Common myeloid progenitor, CD34-positive (primary cell): ENCODE measurements at regions not wholly inside any gene's neighbourhood (a gene's known extent, or its start where the extent isn't known, plus 50 kb on each side); places are given as distances from the start of the nearest gene placed in this dataset.
"Not testable (repeated sequence)": the region's sequence is repeated elsewhere in the genome, so short reads cannot be mapped to it uniquely, and the experiment has no call there.

ENCODE experiments used
- CTCF ChIA-PET: fragments of 350-600 bp; sonication (Branson Sonifier 250); formaldehyde crosslinking; loops from one replicate; lab custom pipeline; 2021; ENCODE audit warnings: antibody characterized with exemption; lab: Charles Lee
- POLR2A ChIA-PET: fragments of 350-600 bp; sonication (Branson Sonifier 250); formaldehyde crosslinking; loops from one replicate; lab custom pipeline; 2021; ENCODE audit warnings: antibody characterized with exemption; lab: Charles Lee
- DNase-seq, 3 donors: peaks; one replicate each; pipeline versions ENCODE4 v3.0.0 to v3.0.0-alpha.2; 2013
- H3K27ac ChIP-seq, 2 experiments: 1 replicate in 1 of 2; 2 replicates in 1 of 2; pipeline ENCODE4 v1.7.0; 2013; ENCODE audit warnings: inconsistent platforms in 2 of 2, low read length in 2 of 2, mild to moderate bottlenecking in 2 of 2, low read depth in 1 of 2, moderate library complexity in 1 of 2; ENCODE audit not compliant: severe bottlenecking in 2 of 2, insufficient read depth in 1 of 2, poor library complexity in 1 of 2
- H3K27me3 ChIP-seq, 5 experiments: replicated peaks in 2 of 5; 1 replicate in 3 of 5; 2 replicates in 2 of 5; pipeline versions ENCODE4 v1.6.1 to v1.7.0; 2013; ENCODE audit warnings: low read length in 4 of 5, mild to moderate bottlenecking in 2 of 5, moderate library complexity in 2 of 5, inconsistent platforms in 1 of 5; ENCODE audit not compliant: insufficient read depth in 5 of 5, control insufficient read depth in 4 of 5
- H3K36me3 ChIP-seq, 4 experiments: 1 replicate in 2 of 4; 2 replicates in 2 of 4; pipeline versions ENCODE4 v1.6.1 to v1.7.0; 2013; ENCODE audit warnings: low read length in 3 of 4, control low read depth in 1 of 4, mild to moderate bottlenecking in 1 of 4; ENCODE audit not compliant: control insufficient read depth in 4 of 4, insufficient read depth in 4 of 4
- H3K4me1 ChIP-seq, 4 experiments: 1 replicate in 3 of 4; 2 replicates in 1 of 4; pipeline versions ENCODE4 v1.6.1 to v1.7.1; 2013; ENCODE audit warnings: low read length in 3 of 4, mild to moderate bottlenecking in 3 of 4, control low read depth in 1 of 4, inconsistent platforms in 1 of 4, moderate library complexity in 1 of 4; ENCODE audit not compliant: control insufficient read depth in 4 of 4, insufficient read depth in 4 of 4; ENCODE audit errors: control extremely low read depth in 1 of 4
- H3K4me3 ChIP-seq, 7 experiments: 1 replicate in 4 of 7; 2 replicates in 3 of 7; pipeline versions ENCODE4 v1.5.1 to v1.7.0; 2013; ENCODE audit warnings: mild to moderate bottlenecking in 7 of 7, low read length in 6 of 7, moderate library complexity in 6 of 7, inconsistent platforms in 2 of 7, low read depth in 2 of 7, control low read depth in 1 of 7; ENCODE audit not compliant: insufficient read depth in 4 of 7, control insufficient read depth in 1 of 7; ENCODE audit errors: extremely low read depth in 1 of 7
- H3K9me3 ChIP-seq, 5 experiments: 1 replicate in 4 of 5; 2 replicates in 1 of 5; pipeline versions ENCODE4 v1.6.1 to v1.7.1; 2013; ENCODE audit warnings: low read length in 4 of 5, mild to moderate bottlenecking in 2 of 5, inconsistent platforms in 1 of 5, low read depth in 1 of 5, moderate library complexity in 1 of 5; ENCODE audit not compliant: control insufficient read depth in 4 of 5, insufficient read depth in 2 of 5; ENCODE audit errors: control extremely low read depth in 1 of 5
- WGBS: methylation state at CpG from one replicate; pipeline ENCODE4 v1.1.5; 2013; ENCODE audit not compliant: insufficient coverage; 5-methylcytosine and 5-hydroxymethylcytosine counted together

DNA sequence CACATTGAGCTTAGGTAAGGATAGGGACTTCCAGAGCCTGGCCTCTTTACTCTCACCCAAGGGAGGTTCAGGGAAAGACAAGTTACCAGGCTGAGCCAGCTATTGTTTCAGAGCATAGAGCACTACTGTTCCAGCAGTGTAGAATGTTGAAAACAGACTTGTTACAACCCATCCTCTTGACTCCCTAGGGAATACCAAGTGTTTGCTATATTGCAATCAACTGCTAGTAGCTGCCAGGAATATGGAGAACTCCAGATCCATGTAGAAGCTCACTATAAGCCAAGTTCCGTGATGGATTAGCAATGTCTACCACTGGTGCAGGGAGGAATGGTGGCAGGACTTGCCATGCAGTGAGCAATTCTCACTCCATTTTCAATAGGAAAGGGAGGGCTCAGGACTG lies 199.8 kb upstream of the RBM19 start:
- peaks cover 0 to 10% (median 0%) of the 10 kb centered on the region in 5 experiments for H3K27me3 ChIP-seq
- H3K27ac ChIP-seq: no peak overlapping the region
- 100% methylated on average over 1 of the region's 1 CpG for WGBS
- DNase-seq: no peak
- CTCF ChIA-PET: interaction anchor here (1.1 kb wide), 2 partner anchors 11 to 344 kb away, joined by 3 read pairs; no protein-coding TSS in a partner anchor
- POLR2A ChIA-PET: no interaction called here
- no peaks in the 10 kb centered on the region for H3K4me1 ChIP-seq
- no peaks in the 10 kb centered on the region for H3K9me3 ChIP-seq
- no peak overlapping the region for H3K4me3 ChIP-seq
- no peaks in the 10 kb centered on the region for H3K36me3 ChIP-seq

DNA sequence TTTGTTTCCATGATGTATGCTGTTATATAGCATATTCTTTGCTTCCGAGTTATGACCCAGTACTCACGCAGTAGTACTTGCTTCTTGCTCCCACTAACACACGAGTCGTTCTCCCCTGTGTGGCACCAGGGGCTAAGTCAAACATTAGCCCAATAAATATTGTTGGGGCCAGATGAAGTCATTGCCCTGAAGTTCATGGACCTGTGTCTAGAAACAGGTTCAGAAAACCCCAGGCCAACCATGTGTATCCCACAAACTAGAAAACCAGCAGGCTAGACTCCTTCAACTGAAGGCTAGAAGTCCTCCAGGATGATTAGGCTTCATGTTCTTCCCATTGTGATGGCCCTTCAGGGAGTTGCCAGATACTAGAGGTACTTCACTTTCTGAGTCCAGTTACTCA lies 198.2 kb upstream of the RBM19 start:
- Histone ChIP-seq H3K36me3 (no peaks in the 10 kb centered on the region), H3K27ac (no peak overlapping the region), H3K9me3 (no peaks in the 10 kb centered on the region), H3K4me1 (no peaks in the 10 kb centered on the region), H3K4me3 (no peak overlapping the region), H3K27me3 (peaks cover 0 to 10% (median 0%) of the 10 kb centered on the region in 5 experiments)
- ChIA-PET POLR2A (no interaction called here), CTCF (no interaction called here)
- DNase-seq: no peak
- 97% methylated on average over 4 of the region's 4 CpGs for WGBS

- no peaks in the 10 kb centered on the region for H3K9me3 ChIP-seq
- H3K4me1 ChIP-seq: no peaks in the 10 kb centered on the region
- 90% methylated on average over 3 of the region's 4 CpGs for WGBS
- H3K4me3 ChIP-seq: no peak overlapping the region
- ChIA-PET CTCF (no interaction called here), POLR2A (no interaction called here)
- no peaks in the 10 kb centered on the region for H3K36me3 ChIP-seq
- H3K27ac ChIP-seq: no peak overlapping the region
- peaks cover 0 to 10% (median 0%) of the 10 kb centered on the region in 5 experiments for H3K27me3 ChIP-seq
- DNase-seq: no peak
Observed at GRCh38 chr12:114163771-114164170, 197.6 kb upstream of the RBM19 start.

DNA sequence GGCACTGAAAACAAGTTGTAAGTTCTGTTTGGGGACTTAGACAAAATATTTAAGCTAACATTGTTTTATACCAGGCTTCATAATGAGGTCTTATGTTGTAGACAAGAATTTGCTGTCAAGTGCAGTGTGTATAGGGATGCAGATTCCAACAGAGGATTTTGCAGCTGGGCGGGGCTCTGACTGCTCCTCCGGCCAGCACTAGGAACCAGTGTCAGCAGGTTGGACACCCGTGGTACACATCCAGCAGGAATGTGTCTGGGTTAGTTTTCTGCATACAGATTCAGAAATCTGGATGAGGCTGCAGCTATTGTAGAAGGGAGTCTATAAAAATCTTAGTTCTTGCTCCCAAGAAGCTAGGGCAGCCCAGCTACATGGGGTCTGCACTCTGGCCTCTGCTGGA lies 194.3 kb upstream of the RBM19 start:
- POLR2A ChIA-PET: interaction anchor here (0.6 kb wide), 1 partner anchor 13 kb away, joined by 3 read pairs; no protein-coding TSS in a partner anchor
- 95% methylated on average over 3 of the region's 3 CpGs for WGBS
- CTCF ChIA-PET: interaction anchor here (1.3 to 1.9 kb wide), 2 partner anchors 13 to 15 kb away, joined by 3 to 6 read pairs; no protein-coding TSS in a partner anchor
- DNase-seq: no peak
- no peaks in the 10 kb centered on the region for H3K4me1 ChIP-seq
- H3K36me3 ChIP-seq: no peaks in the 10 kb centered on the region
- H3K4me3 ChIP-seq: no peak overlapping the region
- no peak overlapping the region for H3K27ac ChIP-seq
- no peaks in the 10 kb centered on the region for H3K9me3 ChIP-seq
- H3K27me3 ChIP-seq: peaks cover 0 to 5% (median 0%) of the 10 kb centered on the region in 5 experiments

DNA sequence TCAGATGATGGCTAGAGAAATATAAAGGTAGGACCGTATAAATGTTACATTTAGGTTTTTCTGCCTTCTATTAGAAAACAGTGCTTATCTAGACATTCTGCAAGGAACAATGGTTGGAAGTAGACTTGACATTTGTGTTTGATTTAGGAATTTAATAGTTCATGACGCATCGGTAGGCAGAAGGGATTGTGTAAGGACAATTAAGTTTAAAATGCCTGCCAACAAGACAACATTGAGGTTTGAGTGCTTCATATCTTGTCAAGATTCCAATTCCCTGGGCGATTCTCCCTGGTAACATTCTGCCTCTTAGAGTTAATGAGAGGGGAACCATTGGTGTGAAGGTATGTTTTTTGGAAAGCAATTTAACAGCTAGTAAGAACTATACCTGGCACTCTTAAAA lies 186.8 kb upstream of the RBM19 start:
- ChIA-PET POLR2A (no interaction called here), CTCF (no interaction called here)
- Histone ChIP-seq H3K27me3 (no peaks in the 10 kb centered on the region), H3K9me3 (no peaks in the 10 kb centered on the region), H3K4me3 (no peak overlapping the region), H3K36me3 (no peaks in the 10 kb centered on the region), H3K4me1 (no peaks in the 10 kb centered on the region), H3K27ac (no peak overlapping the region)
- 70% methylated on average over 4 of the region's 4 CpGs for WGBS
- no peak for DNase-seq

GRCh38 chr12:114152066-114152465 lies 185.9 kb upstream of the RBM19 start:
- Histone ChIP-seq H3K4me3 (no peak overlapping the region), H3K4me1 (no peaks in the 10 kb centered on the region), H3K9me3 (no peaks in the 10 kb centered on the region), H3K27ac (no peak overlapping the region), H3K36me3 (no peaks in the 10 kb centered on the region), H3K27me3 (no peaks in the 10 kb centered on the region)
- WGBS: 0% methylated on average over 1 of the region's 1 CpG
- ChIA-PET CTCF (no interaction called here), POLR2A (no interaction called here)
- no peak for DNase-seq

DNA sequence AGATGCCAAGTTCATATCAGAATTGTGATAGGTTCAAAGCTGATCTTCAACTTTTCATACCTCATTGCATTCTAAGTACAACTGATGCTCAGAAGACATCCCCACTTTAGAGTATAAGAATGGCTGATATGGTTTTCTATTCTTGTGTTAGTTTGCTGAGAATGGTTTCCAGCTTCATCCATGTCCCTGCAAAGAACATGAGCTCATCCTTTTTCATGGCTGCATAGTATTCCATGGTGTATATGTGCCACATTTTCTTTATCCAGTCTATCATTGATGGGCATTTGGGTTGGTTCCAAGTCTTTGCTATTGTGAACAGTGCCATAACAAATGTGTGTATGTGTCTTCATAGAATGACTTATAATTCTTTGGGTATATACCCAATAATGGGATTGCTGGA lies 184.5 kb upstream of the RBM19 start:
- not testable (repeated sequence) for DNase-seq, H3K36me3 ChIP-seq, H3K4me1 ChIP-seq, H3K9me3 ChIP-seq, H3K4me3 ChIP-seq, H3K27me3 ChIP-seq, H3K27ac ChIP-seq
- POLR2A ChIA-PET: interaction anchor here (0.7 kb wide), 1 partner anchor 21 kb away, joined by 4 read pairs; no protein-coding TSS in a partner anchor
- CTCF ChIA-PET: interaction anchor here (0.9 kb wide), 1 partner anchor 1601 kb away, joined by 3 read pairs; no protein-coding TSS in a partner anchor
